ENCODE measurements at regions not wholly inside any gene's neighbourhood (a gene's known extent, or its start where the extent isn't known, plus 50 kb on each side); places are given as distances from the start of the nearest gene placed in this dataset.

- no peak for TF ChIP-seq TEAD4 (IDR thresholded peaks at IDR 0.05; ENCODE audit: low read depth, low read length)
- no peak for TF ChIP-seq EZH2 (IDR thresholded peaks at IDR 0.05; ENCODE audit: low read depth, low read length, severe bottlenecking)
Observed at GRCh38 chr4:64807821-64808220, 398.6 kb upstream of the TECRL start (continued).
